OCI-LY1 (cell line): ENCODE measurements at regions not wholly inside any gene's neighbourhood (a gene's known extent, or its start where the extent isn't known, plus 50 kb on each side); places are given as distances from the start of the nearest gene placed in this dataset.

Experiments used
- H2AFZ ChIP-seq: fragments of 200-600 bp; sonication (generic), shearing (Covaris generic); 2 replicates; pipeline ENCODE4 v1.6.0; 2014; ENCODE audit warnings: antibody characterized with exemption, mild to moderate bottlenecking, low read length
- H3F3A ChIP-seq: fragments of 200-600 bp; sonication (generic), shearing (Covaris generic); 2 replicates; pipeline ENCODE4 v1.6.0; 2014; ENCODE audit warnings: mild to moderate bottlenecking, antibody characterized with exemption, low read length, moderate library complexity; ENCODE audit not compliant: insufficient read depth
- H3K27ac ChIP-seq: fragments of 200-600 bp; sonication (generic); 2 replicates; pipeline ENCODE4 v1.5.1; 2014; ENCODE audit warnings: low read length, mixed run types, mild to moderate bottlenecking, low read depth; ENCODE audit not compliant: poor library complexity, severe bottlenecking
- H3K27me3 ChIP-seq: fragments of 200-600 bp; sonication (generic); 2 replicates; pipeline ENCODE4 v1.6.0; 2014; ENCODE audit warnings: antibody characterized with exemption, mild to moderate bottlenecking, low read length, moderate library complexity; ENCODE audit not compliant: insufficient read depth
- H3K36me3 ChIP-seq: fragments of 200-600 bp; sonication (generic); 2 replicates; pipeline ENCODE4 v1.6.1; 2014; ENCODE audit warnings: mild to moderate bottlenecking, antibody characterized with exemption, low read length, moderate library complexity, mixed read lengths; ENCODE audit not compliant: insufficient read depth
- H3K4me1 ChIP-seq: fragments of 200-600 bp; sonication (generic); 2 replicates; pipeline ENCODE4 v1.5.1; 2014; ENCODE audit warnings: mild to moderate bottlenecking, low read length, moderate library complexity; ENCODE audit not compliant: insufficient read depth, severe bottlenecking
- H3K4me2 ChIP-seq: fragments of 200-600 bp; sonication (generic), shearing (Covaris generic); 2 replicates; pipeline ENCODE4 v1.6.1; 2014; ENCODE audit warnings: low read length
- H3K4me3 ChIP-seq: fragments of 200-600 bp; sonication (generic); 2 replicates; pipeline ENCODE4 v1.5.1; 2014; ENCODE audit warnings: low read length, low read depth, mild to moderate bottlenecking, mixed read lengths; ENCODE audit not compliant: poor library complexity, severe bottlenecking
- H3K79me2 ChIP-seq: fragments of 200-600 bp; shearing (Covaris generic); 2 replicates; pipeline ENCODE4 v1.6.1; 2016; ENCODE audit warnings: mixed run types, low read length, mixed read lengths; ENCODE audit not compliant: insufficient read depth
- H3K9ac ChIP-seq: fragments of 200-600 bp; sonication (generic), shearing (Covaris generic); 2 replicates; pipeline ENCODE4 v1.6.1; 2014; ENCODE audit warnings: mild to moderate bottlenecking, low read length, mixed read lengths
- H3K9me2 ChIP-seq: fragments of 200-600 bp; sonication (generic), shearing (Covaris generic); 2 replicates; pipeline ENCODE4 v1.6.1; 2014; ENCODE audit warnings: low read depth, mild to moderate bottlenecking, low read length, mixed read lengths
- H3K9me3 ChIP-seq: fragments of 200-600 bp; shearing (Covaris generic); 2 replicates; pipeline ENCODE4 v1.6.1; 2014; ENCODE audit warnings: low read length, mixed read lengths
- H4K20me1 ChIP-seq: fragments of 200-600 bp; sonication (generic), shearing (Covaris generic); 2 replicates; pipeline ENCODE4 v1.6.0; 2016; ENCODE audit warnings: mild to moderate bottlenecking, low read length; ENCODE audit not compliant: insufficient read depth
- CTCF ChIP-seq: fragments of 200-600 bp; sonication (generic), shearing (Covaris generic); IDR thresholded peaks from 2 replicates; pipeline ENCODE4 v1.5.1; 2017; ENCODE audit warnings: mild to moderate bottlenecking, antibody characterized with exemption, low read length, moderate library complexity, mixed read lengths
- EZH2 ChIP-seq: fragments of 200-600 bp; sonication (generic), shearing (Covaris generic); IDR thresholded peaks from 2 replicates; pipeline ENCODE4 v1.8.0; 2017; ENCODE audit warnings: borderline replicate concordance, mixed run types, mild to moderate bottlenecking, antibody characterized with exemption, low read length, moderate library complexity, mixed read lengths

- H3K9me3 ChIP-seq, result no peaks in the 10 kb centered on the region
- H3K4me2 ChIP-seq, result no peak overlapping the region
- no peaks in the 10 kb centered on the region for H3K27me3 ChIP-seq
- no peaks in the 10 kb centered on the region for H3K36me3 ChIP-seq
- no peak overlapping the region for H3K27ac ChIP-seq
- H3K4me1 ChIP-seq, result no peaks in the 10 kb centered on the region
- H3K9ac ChIP-seq, result no peak overlapping the region
- H3K4me3 ChIP-seq, result no peak overlapping the region
- no peaks in the 10 kb centered on the region for H4K20me1 ChIP-seq
- H3F3A ChIP-seq, result no peaks in the 10 kb centered on the region
- H3K79me2 ChIP-seq, result no peaks in the 10 kb centered on the region
- H2AFZ ChIP-seq, result no peak overlapping the region
- TF ChIP-seq EZH2 (no peak), CTCF (no peak)
- 0 out of 2 replicates have a peak, but pooled peaks cover 2% of the 10 kb centered on the region for H3K9me2 ChIP-seq
Observed at GRCh38 chr3:152096280-152096906, 172.3 kb upstream of the MBNL1 start.

- H3K4me3 ChIP-seq, result no peak overlapping the region
Observed at GRCh38 chr3:152097120-152097519, 171.6 kb upstream of the MBNL1 start.

GRCh38 chr3:152097770-152098169, 171.0 kb upstream of the MBNL1 start:
- no peak overlapping the region for H3K27ac ChIP-seq
- no peak overlapping the region for H3K4me2 ChIP-seq
- TF ChIP-seq CTCF (no peak), EZH2 (no peak)
- H3F3A ChIP-seq, result no peaks in the 10 kb centered on the region
- H3K9me2 ChIP-seq, result 0 out of 2 replicates have a peak, but pooled peaks cover 2% of the 10 kb centered on the region
- no peaks in the 10 kb centered on the region for H3K4me1 ChIP-seq
- no peaks in the 10 kb centered on the region for H3K79me2 ChIP-seq
- H3K4me3 ChIP-seq, result no peak overlapping the region
- no peaks in the 10 kb centered on the region for H3K9me3 ChIP-seq
- no peaks in the 10 kb centered on the region for H3K27me3 ChIP-seq
- no peak overlapping the region for H2AFZ ChIP-seq
- H3K36me3 ChIP-seq, result no peaks in the 10 kb centered on the region
- no peaks in the 10 kb centered on the region for H4K20me1 ChIP-seq
- H3K9ac ChIP-seq, result no peak overlapping the region

More at GRCh38 chr3:152097120-152097519, 171.6 kb upstream of the MBNL1 start:
- Histone ChIP-seq H3K9ac (no peak overlapping the region), H3K4me2 (no peak overlapping the region), H3K9me3 (no peaks in the 10 kb centered on the region), H3K79me2 (no peaks in the 10 kb centered on the region), H3K27ac (no peak overlapping the region), H2AFZ (no peak overlapping the region), H3K36me3 (no peaks in the 10 kb centered on the region), H3K9me2 (0 out of 2 replicates have a peak, but pooled peaks cover 2% of the 10 kb centered on the region), H3F3A (no peaks in the 10 kb centered on the region), H4K20me1 (no peaks in the 10 kb centered on the region), H3K4me1 (no peaks in the 10 kb centered on the region), H3K27me3 (no peaks in the 10 kb centered on the region)
- TF ChIP-seq EZH2 (no peak), CTCF (no peak)
